SU-DHL-6 (cell line): ENCODE measurements at regions not wholly inside any gene's neighbourhood (a gene's known extent, or its start where the extent isn't known, plus 50 kb on each side); places are given as distances from the start of the nearest gene placed in this dataset.

ENCODE experiments used
- H2AFZ ChIP-seq: fragments of 200-600 bp; sonication (generic); 2 replicates; pipeline ENCODE4 v1.6.1; 2014; ENCODE audit warnings: low read depth, mild to moderate bottlenecking, moderate library complexity, mixed read lengths, antibody characterized with exemption, low read length; ENCODE audit not compliant: severe bottlenecking
- H3F3A ChIP-seq: fragments of 200-600 bp; shearing (Covaris generic); 2 replicates; pipeline ENCODE4 v1.6.0; 2016; ENCODE audit warnings: antibody characterized with exemption, mild to moderate bottlenecking; ENCODE audit not compliant: insufficient read depth
- H3K27ac ChIP-seq: fragments of 200-600 bp; sonication (generic); 2 replicates; pipeline ENCODE4 v1.5.1; 2016; ENCODE audit warnings: low read depth, mild to moderate bottlenecking, low read length, moderate library complexity, mixed read lengths
- H3K27me3 ChIP-seq: fragments of 200-600 bp; sonication (generic), shearing (Covaris generic); 2 replicates; pipeline ENCODE4 v1.6.0; 2014; ENCODE audit warnings: mild to moderate bottlenecking, low read length
- H3K36me3 ChIP-seq: fragments of 200-600 bp; sonication (generic); 2 replicates; pipeline ENCODE4 v1.6.1; 2014; ENCODE audit warnings: mild to moderate bottlenecking, low read length, mixed read lengths
- H3K4me2 ChIP-seq: fragments of 300-600, 200-600 bp; shearing (Covaris generic), sonication (generic); 2 replicates; pipeline ENCODE4 v1.6.0; 2014; ENCODE audit warnings: low read length, low read depth, mild to moderate bottlenecking; ENCODE audit not compliant: poor library complexity, severe bottlenecking
- H3K4me3 ChIP-seq: fragments of 200-600 bp; sonication (generic); 2 replicates; pipeline ENCODE4 v1.5.1; 2014; ENCODE audit warnings: antibody characterized with exemption, low read length, mild to moderate bottlenecking, mixed read lengths; ENCODE audit not compliant: insufficient read depth, poor library complexity, severe bottlenecking
- H3K79me2 ChIP-seq: fragments of 200-600 bp; sonication (generic); 2 replicates; pipeline ENCODE4 v1.6.1; 2014; ENCODE audit warnings: mild to moderate bottlenecking, low read length, moderate library complexity; ENCODE audit not compliant: insufficient read depth
- H3K9ac ChIP-seq: fragments of 200-600 bp; sonication (generic); 2 replicates; pipeline ENCODE4 v1.7.0; 2014; ENCODE audit warnings: mild to moderate bottlenecking, low read length
- H3K9me2 ChIP-seq: fragments of 200-600 bp; sonication (generic); replicated peaks from 2 replicates; pipeline ENCODE4 v1.6.1; 2014; ENCODE audit warnings: low read length; ENCODE audit not compliant: insufficient read depth
- H3K9me3 ChIP-seq: fragments of 200-600 bp; sonication (generic); 2 replicates; pipeline ENCODE4 v1.6.1; 2014; ENCODE audit warnings: low read length, mixed read lengths; ENCODE audit not compliant: insufficient read depth
- H4K20me1 ChIP-seq: fragments of 200-600 bp; sonication (generic); 2 replicates; pipeline ENCODE4 v1.6.1; 2014; ENCODE audit warnings: low read depth, mild to moderate bottlenecking, antibody characterized with exemption, low read length, moderate library complexity, mixed read lengths
- CTCF ChIP-seq: fragments of 200-600 bp; sonication (generic); IDR thresholded peaks from one replicate; pipeline ENCODE4 v1.5.1; 2017; ENCODE audit warnings: antibody characterized with exemption, mild to moderate bottlenecking, low read length, moderate library complexity; ENCODE audit not compliant: insufficient read depth, poor library complexity, severe bottlenecking
- EZH2phosphoT487 ChIP-seq: fragments of 200-600 bp; sonication (generic), shearing (Covaris generic); conservative IDR thresholded peaks from 2 replicates; pipeline ENCODE4 v1.6.1; 2018; ENCODE audit warnings: mild to moderate bottlenecking, antibody characterized with exemption, low read length, moderate library complexity, mixed read lengths

- H3K27ac ChIP-seq, result no peak overlapping the region
- no peaks in the 10 kb centered on the region for H3K36me3 ChIP-seq
- H4K20me1 ChIP-seq, result no peaks in the 10 kb centered on the region
- H3K27me3 ChIP-seq, result no peaks in the 10 kb centered on the region
- no peak for TF ChIP-seq EZH2phosphoT487
- no peak for TF ChIP-seq CTCF
- no peaks in the 10 kb centered on the region for H3K9me2 ChIP-seq
- no peak overlapping the region for H3K4me3 ChIP-seq
- no peaks in the 10 kb centered on the region for H3F3A ChIP-seq
- H3K4me2 ChIP-seq, result no peak overlapping the region
- H2AFZ ChIP-seq, result no peak overlapping the region
- H3K9ac ChIP-seq, result no peak overlapping the region
- no peaks in the 10 kb centered on the region for H3K9me3 ChIP-seq
- H3K79me2 ChIP-seq, result no peaks in the 10 kb centered on the region
Observed at GRCh38 chr18:4821801-4822200, 366.7 kb upstream of the DLGAP1 start.

- TF ChIP-seq CTCF, result no peak
- TF ChIP-seq EZH2phosphoT487, result no peak
- Histone ChIP-seq H4K20me1 (no peaks in the 10 kb centered on the region), H3K4me3 (no peak overlapping the region), H3K9me3 (no peaks in the 10 kb centered on the region), H2AFZ (no peak overlapping the region), H3K9me2 (no peaks in the 10 kb centered on the region), H3K27me3 (no peaks in the 10 kb centered on the region), H3K36me3 (no peaks in the 10 kb centered on the region), H3K79me2 (no peaks in the 10 kb centered on the region), H3K9ac (no peak overlapping the region), H3K27ac (no peak overlapping the region), H3K4me2 (no peak overlapping the region), H3F3A (no peaks in the 10 kb centered on the region)
Observed at GRCh38 chr18:4817665-4818064, 362.6 kb upstream of the DLGAP1 start.

GRCh38 chr18:4813708-4814107 is 358.6 kb upstream of the DLGAP1 start:
- Histone ChIP-seq H3F3A (no peaks in the 10 kb centered on the region), H3K27ac (no peak overlapping the region), H3K9me3 (no peaks in the 10 kb centered on the region), H3K9ac (no peak overlapping the region), H3K4me3 (no peak overlapping the region), H3K79me2 (no peaks in the 10 kb centered on the region), H3K9me2 (no peaks in the 10 kb centered on the region), H3K27me3 (no peaks in the 10 kb centered on the region), H3K36me3 (no peaks in the 10 kb centered on the region), H3K4me2 (no peak overlapping the region), H2AFZ (no peak overlapping the region), H4K20me1 (no peaks in the 10 kb centered on the region)
- TF ChIP-seq EZH2phosphoT487 (no peak), CTCF (no peak)

- Histone ChIP-seq H3K9me3 (no peaks in the 10 kb centered on the region), H3K9ac (no peak overlapping the region), H2AFZ (no peak overlapping the region), H3K79me2 (no peaks in the 10 kb centered on the region), H3K27ac (no peak overlapping the region), H3F3A (no peaks in the 10 kb centered on the region), H3K27me3 (no peaks in the 10 kb centered on the region), H4K20me1 (no peaks in the 10 kb centered on the region), H3K4me2 (no peak overlapping the region), H3K36me3 (no peaks in the 10 kb centered on the region), H3K4me3 (no peak overlapping the region), H3K9me2 (no peaks in the 10 kb centered on the region)
- no peak for TF ChIP-seq EZH2phosphoT487
- TF ChIP-seq CTCF, result no peak
Observed at GRCh38 chr18:4808891-4809290, 353.8 kb upstream of the DLGAP1 start.
